SK-N-SH treated with all-trans-retinoic acid at 6 μM for 48 hours (cell line): ENCODE measurements at regions not wholly inside any gene's neighbourhood (a gene's known extent, or its start where the extent isn't known, plus 50 kb on each side); places are given as distances from the start of the nearest gene placed in this dataset.

Experiments used
- ATAC-seq: fragments of 200-7000 bp; cut with Tn5 transposase; 3 replicates; pipeline ENCODE4 v1.9.1; 2020; ENCODE audit warnings: mild to moderate bottlenecking, moderate library complexity
- ARNTL ChIP-seq: fragments of 450-650 bp; formaldehyde crosslinking; IDR thresholded peaks from 2 replicates; pipeline ENCODE4 v1.5.0; 2020; ENCODE audit warnings: low read depth, mild to moderate bottlenecking, moderate library complexity, borderline replicate concordance
- BACH2 ChIP-seq: fragments of 250-450 bp; sonication (Bioruptor Pico); IDR thresholded peaks from 2 replicates; pipeline ENCODE4 v1.9.0; 2021; ENCODE audit warnings: mild to moderate bottlenecking, borderline replicate concordance
- CSDC2 ChIP-seq: fragments of 250-450 bp; sonication (Bioruptor Pico); IDR thresholded peaks from 2 replicates; pipeline ENCODE4 v1.5.0; 2020; ENCODE audit warnings: mild to moderate bottlenecking, moderate library complexity
- ESRRG ChIP-seq: fragments of 250-450 bp; sonication (Bioruptor Pico); IDR thresholded peaks from 2 replicates; pipeline ENCODE4 v1.6.1; 2021; ENCODE audit warnings: mild to moderate bottlenecking
- GLIS3 ChIP-seq: fragments of 250-450 bp; sonication (Bioruptor Pico); IDR thresholded peaks from 2 replicates; pipeline ENCODE4 v1.5.0; 2020; ENCODE audit warnings: mild to moderate bottlenecking, moderate library complexity
- ISL1 ChIP-seq: fragments of 250-450 bp; sonication (Bioruptor Pico); IDR thresholded peaks from 2 replicates; pipeline ENCODE4 v2.1.2; 2022; ENCODE audit warnings: mild to moderate bottlenecking, moderate library complexity
- OSR1 ChIP-seq: fragments of 250-450 bp; sonication (Bioruptor Pico); IDR thresholded peaks from 2 replicates; pipeline ENCODE4 v1.8.0; 2022; ENCODE audit warnings: moderate library complexity, mild to moderate bottlenecking, inconsistent platforms
- PPARA ChIP-seq: fragments of 250-450 bp; sonication (Bioruptor Pico); IDR thresholded peaks from 2 replicates; pipeline ENCODE4 v1.5.0; 2020; ENCODE audit warnings: mild to moderate bottlenecking, borderline replicate concordance
- RARB ChIP-seq: fragments of 250-450 bp; sonication (Bioruptor Pico); IDR thresholded peaks from 2 replicates; pipeline ENCODE4 v1.8.0; 2021; ENCODE audit warnings: mild to moderate bottlenecking, moderate library complexity
- SNAI2 ChIP-seq: fragments of 250-450 bp; sonication (Bioruptor Pico); IDR thresholded peaks from 2 replicates; pipeline ENCODE4 v1.5.0; 2020; ENCODE audit warnings: mild to moderate bottlenecking, moderate library complexity
- TCF4 ChIP-seq: fragments of 250-450 bp; sonication (Bioruptor Pico); IDR thresholded peaks from 2 replicates; pipeline ENCODE4 v1.8.0; 2021; ENCODE audit warnings: mild to moderate bottlenecking, moderate library complexity, borderline replicate concordance
- ZC3H10 ChIP-seq: fragments of 250-450 bp; sonication (Bioruptor Pico); IDR thresholded peaks from 2 replicates; pipeline ENCODE4 v1.5.1; 2021; ENCODE audit warnings: mild to moderate bottlenecking, moderate library complexity
- ZFP3 ChIP-seq: fragments of 250-450 bp; sonication (Bioruptor Pico); IDR thresholded peaks from 2 replicates; pipeline ENCODE4 v1.5.0; 2020; ENCODE audit warnings: mild to moderate bottlenecking, moderate library complexity
- ZFP30 ChIP-seq: fragments of 450-650 bp; formaldehyde crosslinking; IDR thresholded peaks from 2 replicates; pipeline ENCODE4 v1.5.0; 2022; ENCODE audit warnings: mild to moderate bottlenecking, moderate library complexity
- ZNF565 ChIP-seq: fragments of 450-650 bp; formaldehyde crosslinking; conservative IDR thresholded peaks from 2 replicates; pipeline ENCODE4 v1.5.0; 2020; ENCODE audit warnings: low read depth, mild to moderate bottlenecking, moderate library complexity
- ZNF70 ChIP-seq: fragments of 450-650 bp; formaldehyde crosslinking; IDR thresholded peaks from 2 replicates; pipeline ENCODE4 v1.5.0; 2020; ENCODE audit warnings: mild to moderate bottlenecking, moderate library complexity
- ZNF8 ChIP-seq: fragments of 450-650 bp; formaldehyde crosslinking; IDR thresholded peaks from 2 replicates; pipeline ENCODE4 v1.5.0; 2020; ENCODE audit warnings: mild to moderate bottlenecking, moderate library complexity
- TF ChIP-seq, protein P1 (sequence below): fragments of 250-450 bp; sonication (Bioruptor Pico); IDR thresholded peaks from 2 replicates; pipeline ENCODE4 v1.5.1; 2020; ENCODE audit warnings: low read depth, mild to moderate bottlenecking, moderate library complexity
- TF ChIP-seq, protein P2 (sequence below): fragments of 250-450 bp; sonication (Bioruptor Pico); IDR thresholded peaks from 2 replicates; pipeline ENCODE4 v1.5.0; 2020; ENCODE audit warnings: mild to moderate bottlenecking, moderate library complexity
- TF ChIP-seq, protein P3 (sequence below): fragments of 250-450 bp; sonication (Bioruptor Pico); IDR thresholded peaks from 2 replicates; pipeline ENCODE4 v1.5.1; 2021; ENCODE audit warnings: mild to moderate bottlenecking, moderate library complexity
- TF ChIP-seq, protein P4 (sequence below): fragments of 250-450 bp; sonication (Bioruptor Pico); IDR thresholded peaks from 2 replicates; pipeline ENCODE4 v1.8.0; 2020; ENCODE audit warnings: mild to moderate bottlenecking, moderate library complexity, borderline replicate concordance

DNA sequence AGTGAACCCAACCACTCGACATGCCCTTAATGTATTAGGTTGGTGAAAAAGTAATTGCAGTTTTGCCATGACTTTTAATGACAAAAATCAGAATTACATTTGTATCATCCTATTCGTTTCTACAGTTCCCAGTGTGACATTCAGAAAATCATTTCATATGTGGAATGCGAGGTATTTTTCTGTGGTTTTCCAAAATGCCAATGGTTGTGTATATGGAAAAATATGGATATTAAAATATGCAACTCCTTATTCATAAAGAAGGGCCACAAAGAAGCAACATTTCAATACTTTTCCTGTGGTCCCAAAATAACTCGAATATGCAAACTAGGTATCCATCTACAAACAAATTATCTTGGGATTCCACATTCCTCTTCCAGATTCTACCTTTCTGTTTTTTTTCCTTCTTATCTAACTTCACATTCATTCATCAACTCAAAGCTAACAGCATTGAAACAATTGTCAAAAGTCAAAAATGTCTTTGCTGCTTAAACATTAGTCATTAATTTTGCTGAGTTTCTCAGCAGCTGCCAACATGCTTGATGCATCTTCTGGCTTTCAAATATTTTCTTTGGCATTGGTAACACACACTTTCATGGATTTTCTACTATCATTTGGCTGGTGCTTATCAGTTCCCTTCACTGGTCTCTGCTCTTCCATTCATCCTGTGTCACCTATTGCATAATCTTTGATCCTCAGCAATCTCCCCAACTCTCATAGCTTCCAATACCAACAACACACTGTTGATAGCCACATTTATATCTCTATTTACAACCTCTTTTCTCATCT lies 1445.4 kb downstream of the EFNB2 start:
- TF ChIP-seq, protein P1, sequence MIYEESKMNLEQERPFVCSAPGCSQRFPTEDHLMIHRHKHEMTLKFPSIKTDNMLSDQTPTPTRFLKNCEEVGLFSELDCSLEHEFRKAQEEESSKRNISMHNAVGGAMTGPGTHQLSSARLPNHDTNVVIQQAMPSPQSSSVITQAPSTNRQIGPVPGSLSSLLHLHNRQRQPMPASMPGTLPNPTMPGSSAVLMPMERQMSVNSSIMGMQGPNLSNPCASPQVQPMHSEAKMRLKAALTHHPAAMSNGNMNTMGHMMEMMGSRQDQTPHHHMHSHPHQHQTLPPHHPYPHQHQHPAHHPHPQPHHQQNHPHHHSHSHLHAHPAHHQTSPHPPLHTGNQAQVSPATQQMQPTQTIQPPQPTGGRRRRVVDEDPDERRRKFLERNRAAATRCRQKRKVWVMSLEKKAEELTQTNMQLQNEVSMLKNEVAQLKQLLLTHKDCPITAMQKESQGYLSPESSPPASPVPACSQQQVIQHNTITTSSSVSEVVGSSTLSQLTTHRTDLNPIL (CRISPR knock-in tag): peak; percentile 85
- TF ChIP-seq GLIS3 (CRISPR knock-in tag): peak; percentile 83; the same call in 1 of the 2 replicates
- TF ChIP-seq ESRRG: peak; percentile 28; the same call in 1 of the 2 replicates
- no peak for TF ChIP-seq ARNTL (CRISPR knock-in tag)
- TF ChIP-seq OSR1 (CRISPR knock-in tag): no peak
- TF ChIP-seq, protein P2, sequence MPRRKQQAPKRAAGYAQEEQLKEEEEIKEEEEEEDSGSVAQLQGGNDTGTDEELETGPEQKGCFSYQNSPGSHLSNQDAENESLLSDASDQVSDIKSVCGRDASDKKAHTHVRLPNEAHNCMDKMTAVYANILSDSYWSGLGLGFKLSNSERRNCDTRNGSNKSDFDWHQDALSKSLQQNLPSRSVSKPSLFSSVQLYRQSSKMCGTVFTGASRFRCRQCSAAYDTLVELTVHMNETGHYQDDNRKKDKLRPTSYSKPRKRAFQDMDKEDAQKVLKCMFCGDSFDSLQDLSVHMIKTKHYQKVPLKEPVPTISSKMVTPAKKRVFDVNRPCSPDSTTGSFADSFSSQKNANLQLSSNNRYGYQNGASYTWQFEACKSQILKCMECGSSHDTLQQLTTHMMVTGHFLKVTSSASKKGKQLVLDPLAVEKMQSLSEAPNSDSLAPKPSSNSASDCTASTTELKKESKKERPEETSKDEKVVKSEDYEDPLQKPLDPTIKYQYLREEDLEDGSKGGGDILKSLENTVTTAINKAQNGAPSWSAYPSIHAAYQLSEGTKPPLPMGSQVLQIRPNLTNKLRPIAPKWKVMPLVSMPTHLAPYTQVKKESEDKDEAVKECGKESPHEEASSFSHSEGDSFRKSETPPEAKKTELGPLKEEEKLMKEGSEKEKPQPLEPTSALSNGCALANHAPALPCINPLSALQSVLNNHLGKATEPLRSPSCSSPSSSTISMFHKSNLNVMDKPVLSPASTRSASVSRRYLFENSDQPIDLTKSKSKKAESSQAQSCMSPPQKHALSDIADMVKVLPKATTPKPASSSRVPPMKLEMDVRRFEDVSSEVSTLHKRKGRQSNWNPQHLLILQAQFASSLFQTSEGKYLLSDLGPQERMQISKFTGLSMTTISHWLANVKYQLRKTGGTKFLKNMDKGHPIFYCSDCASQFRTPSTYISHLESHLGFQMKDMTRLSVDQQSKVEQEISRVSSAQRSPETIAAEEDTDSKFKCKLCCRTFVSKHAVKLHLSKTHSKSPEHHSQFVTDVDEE: peak; percentile 99
- peak; percentile 99 for TF ChIP-seq ISL1 (CRISPR knock-in tag)
- TF ChIP-seq ZNF8 (CRISPR knock-in tag): no peak
- TF ChIP-seq, protein P3, sequence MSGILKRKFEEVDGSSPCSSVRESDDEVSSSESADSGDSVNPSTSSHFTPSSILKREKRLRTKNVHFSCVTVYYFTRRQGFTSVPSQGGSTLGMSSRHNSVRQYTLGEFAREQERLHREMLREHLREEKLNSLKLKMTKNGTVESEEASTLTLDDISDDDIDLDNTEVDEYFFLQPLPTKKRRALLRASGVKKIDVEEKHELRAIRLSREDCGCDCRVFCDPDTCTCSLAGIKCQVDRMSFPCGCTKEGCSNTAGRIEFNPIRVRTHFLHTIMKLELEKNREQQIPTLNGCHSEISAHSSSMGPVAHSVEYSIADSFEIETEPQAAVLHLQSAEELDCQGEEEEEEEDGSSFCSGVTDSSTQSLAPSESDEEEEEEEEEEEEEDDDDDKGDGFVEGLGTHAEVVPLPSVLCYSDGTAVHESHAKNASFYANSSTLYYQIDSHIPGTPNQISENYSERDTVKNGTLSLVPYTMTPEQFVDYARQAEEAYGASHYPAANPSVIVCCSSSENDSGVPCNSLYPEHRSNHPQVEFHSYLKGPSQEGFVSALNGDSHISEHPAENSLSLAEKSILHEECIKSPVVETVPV (CRISPR knock-in tag): peak; percentile 45; the same call in 1 of the 2 replicates
- TF ChIP-seq SNAI2 (CRISPR knock-in tag): peak; percentile 34; the same call in 1 of the 2 replicates
- TF ChIP-seq CSDC2 (CRISPR knock-in tag): no peak
- TF ChIP-seq ZFP3 (CRISPR knock-in tag): peak; percentile 68; the same call in 1 of the 2 replicates
- TF ChIP-seq TCF4: 0 out of 2 replicates have a peak, but pooled peaks have one; percentile 44
- no peak for ATAC-seq

DNA sequence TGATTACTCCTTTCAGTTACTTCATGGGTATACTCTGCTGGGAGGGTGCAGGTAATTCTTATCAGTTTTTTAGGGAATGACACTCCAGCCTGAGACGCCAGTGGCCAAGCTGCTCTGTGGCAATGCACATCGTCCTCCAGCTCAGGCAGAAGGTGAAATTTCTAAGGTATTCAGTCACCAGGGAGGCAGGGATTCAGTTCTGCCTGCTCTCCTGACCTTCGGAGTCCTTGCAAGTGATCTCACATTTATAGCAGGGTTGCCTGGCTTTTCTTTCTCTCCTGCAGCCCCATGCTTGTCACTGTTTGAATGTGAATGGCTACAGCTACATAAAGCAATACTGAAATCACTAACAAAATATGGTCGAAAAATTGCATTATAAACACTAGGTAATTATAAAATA lies 1447.5 kb downstream of the EFNB2 start:
- ATAC-seq: no peak
- TF ChIP-seq, protein P1 (CRISPR knock-in tag): no peak
- TF ChIP-seq ZNF565 (CRISPR knock-in tag) (no peak), ZNF8 (CRISPR knock-in tag) (no peak), ZFP30 (CRISPR knock-in tag) (no peak), PPARA (CRISPR knock-in tag) (no peak), OSR1 (CRISPR knock-in tag) (no peak), ZNF70 (CRISPR knock-in tag) (no peak), RARB (CRISPR knock-in tag) (no peak), ISL1 (CRISPR knock-in tag) (no peak), ZC3H10 (CRISPR knock-in tag) (no peak), ZFP3 (CRISPR knock-in tag) (no peak), ESRRG (no peak), ARNTL (CRISPR knock-in tag) (no peak), BACH2 (CRISPR knock-in tag) (no peak)
- TF ChIP-seq, protein P3 (CRISPR knock-in tag): no peak
- TF ChIP-seq, protein P4, sequence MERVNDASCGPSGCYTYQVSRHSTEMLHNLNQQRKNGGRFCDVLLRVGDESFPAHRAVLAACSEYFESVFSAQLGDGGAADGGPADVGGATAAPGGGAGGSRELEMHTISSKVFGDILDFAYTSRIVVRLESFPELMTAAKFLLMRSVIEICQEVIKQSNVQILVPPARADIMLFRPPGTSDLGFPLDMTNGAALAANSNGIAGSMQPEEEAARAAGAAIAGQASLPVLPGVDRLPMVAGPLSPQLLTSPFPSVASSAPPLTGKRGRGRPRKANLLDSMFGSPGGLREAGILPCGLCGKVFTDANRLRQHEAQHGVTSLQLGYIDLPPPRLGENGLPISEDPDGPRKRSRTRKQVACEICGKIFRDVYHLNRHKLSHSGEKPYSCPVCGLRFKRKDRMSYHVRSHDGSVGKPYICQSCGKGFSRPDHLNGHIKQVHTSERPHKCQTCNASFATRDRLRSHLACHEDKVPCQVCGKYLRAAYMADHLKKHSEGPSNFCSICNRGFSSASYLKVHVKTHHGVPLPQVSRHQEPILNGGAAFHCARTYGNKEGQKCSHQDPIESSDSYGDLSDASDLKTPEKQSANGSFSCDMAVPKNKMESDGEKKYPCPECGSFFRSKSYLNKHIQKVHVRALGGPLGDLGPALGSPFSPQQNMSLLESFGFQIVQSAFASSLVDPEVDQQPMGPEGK (CRISPR knock-in tag): no peak
